ENCODE measurements at regions not wholly inside any gene's neighbourhood (a gene's known extent, or its start where the extent isn't known, plus 50 kb on each side); places are given as distances from the start of the nearest gene placed in this dataset.
A peak's percentile ranks its signal among the peaks of the same experiment; 100 is the strongest.
"Not testable (repeated sequence)": the region's sequence is repeated elsewhere in the genome, so short reads cannot be mapped to it uniquely, and the experiment has no call there.

GRCh38 chr9:135173066-135173465 lies 85.6 kb downstream of the OLFM1 start:
- DNase-seq (ENCODE audit: low spot score) = no peak

GRCh38 chr9:135174248-135174647 lies 86.8 kb downstream of the OLFM1 start:
- peak; percentile 69 for DNase-seq (ENCODE audit: low spot score)

GRCh38 chr9:135174981-135175380 lies 87.5 kb downstream of the OLFM1 start:
- no peak for DNase-seq (ENCODE audit: low spot score)

- DNase-seq (ENCODE audit: low spot score) = no peak
Observed at GRCh38 chr9:135176284-135176683, 88.8 kb downstream of the OLFM1 start.

GRCh38 chr9:135177562-135177961 lies 90.1 kb downstream of the OLFM1 start:
- DNase-seq (ENCODE audit: low spot score) = not testable (repeated sequence)

GRCh38 chr9:135178498-135178897 lies 91.0 kb downstream of the OLFM1 start:
- DNase-seq (ENCODE audit: low spot score) = no peak

GRCh38 chr9:135179041-135179440 lies 91.6 kb downstream of the OLFM1 start:
- DNase-seq (ENCODE audit: low spot score) = no peak

- DNase-seq (ENCODE audit: low spot score) = no peak
Observed at GRCh38 chr9:135179976-135180375, 92.5 kb downstream of the OLFM1 start.

GRCh38 chr9:135180586-135180985 lies 93.1 kb downstream of the OLFM1 start:
- DNase-seq (ENCODE audit: low spot score) = no peak

- DNase-seq (ENCODE audit: low spot score) = no peak
Observed at GRCh38 chr9:135181336-135181735, 93.9 kb downstream of the OLFM1 start.

GRCh38 chr9:135181841-135182240 lies 94.4 kb downstream of the OLFM1 start:
- DNase-seq (ENCODE audit: low spot score) = not testable (repeated sequence)

- DNase-seq (ENCODE audit: low spot score) = no peak
Observed at GRCh38 chr9:135183069-135183468, 95.6 kb downstream of the OLFM1 start.

GRCh38 chr9:135183528-135184180 lies 96.2 kb downstream of the OLFM1 start:
- DNase-seq (ENCODE audit: low spot score) = no peak

GRCh38 chr9:135184181-135185053 lies 96.9 kb downstream of the OLFM1 start:
- DNase-seq (ENCODE audit: low spot score) = peak; percentile 41

GRCh38 chr9:135185060-135185459 lies 97.6 kb downstream of the OLFM1 start:
- DNase-seq (ENCODE audit: low spot score) = peak; percentile 69

- no peak for DNase-seq (ENCODE audit: low spot score)
Observed at GRCh38 chr9:135186248-135187164, 99.0 kb downstream of the OLFM1 start.

GRCh38 chr9:135187365-135187764 lies 99.9 kb downstream of the OLFM1 start:
- no peak for DNase-seq (ENCODE audit: low spot score)

GRCh38 chr9:135188681-135189151 lies 101.2 kb downstream of the OLFM1 start:
- no peak for DNase-seq (ENCODE audit: low spot score)

GRCh38 chr9:135189497-135189896 lies 102.0 kb downstream of the OLFM1 start:
- no peak for DNase-seq (ENCODE audit: low spot score)

GRCh38 chr9:135190789-135191577 lies 103.5 kb downstream of the OLFM1 start:
- DNase-seq (ENCODE audit: low spot score) = no peak

- DNase-seq (ENCODE audit: low spot score) = no peak
Observed at GRCh38 chr9:135192686-135193085, 105.2 kb downstream of the OLFM1 start.

Measured in SK-N-DZ (cell line).